ENCODE measurements at regions not wholly inside any gene's neighbourhood (a gene's known extent, or its start where the extent isn't known, plus 50 kb on each side); places are given as distances from the start of the nearest gene placed in this dataset.
A peak's percentile ranks its signal among the peaks of the same experiment; 100 is the strongest.

GRCh38 chr16:85535352-85536072 is 77.6 kb upstream of the GSE1 start (continued):
- no peak for TF ChIP-seq ZNF878 (CRISPR knock-in tag; IDR thresholded peaks at IDR 0.05)
- peak; percentile 73; the same call in 1 of the 2 replicates for TF ChIP-seq ZMYM2 (CRISPR knock-in tag; IDR thresholded peaks at IDR 0.05)
- TF ChIP-seq RAD51 (IDR thresholded peaks at IDR 0.05; ENCODE audit: borderline replicate concordance), result no peak
- peak; percentile 92; the same call in 1 of the 2 replicates for TF ChIP-seq ZNF580 (CRISPR knock-in tag; IDR thresholded peaks at IDR 0.05; ENCODE audit: borderline replicate concordance, low read depth)
- peak; percentile 76; the same call in 1 of the 2 replicates for TF ChIP-seq SIX4 (CRISPR knock-in tag; IDR thresholded peaks at IDR 0.05)
- TF ChIP-seq ZNF10 (CRISPR knock-in tag; IDR thresholded peaks at IDR 0.05; ENCODE audit: borderline replicate concordance, low read depth), result no peak
- TF ChIP-seq ZNF331 (CRISPR knock-in tag; IDR thresholded peaks at IDR 0.05), result peak; percentile 85
- TF ChIP-seq ZBTB44 (CRISPR knock-in tag; IDR thresholded peaks at IDR 0.05), result 0 out of 2 replicates have a peak, but pooled peaks have one; percentile 22
- no peak for TF ChIP-seq LCORL (IDR thresholded peaks at IDR 0.05)
- TF ChIP-seq LCORL (CRISPR knock-in tag; IDR thresholded peaks at IDR 0.05), result peak; percentile 98
- TF ChIP-seq, protein P1, sequence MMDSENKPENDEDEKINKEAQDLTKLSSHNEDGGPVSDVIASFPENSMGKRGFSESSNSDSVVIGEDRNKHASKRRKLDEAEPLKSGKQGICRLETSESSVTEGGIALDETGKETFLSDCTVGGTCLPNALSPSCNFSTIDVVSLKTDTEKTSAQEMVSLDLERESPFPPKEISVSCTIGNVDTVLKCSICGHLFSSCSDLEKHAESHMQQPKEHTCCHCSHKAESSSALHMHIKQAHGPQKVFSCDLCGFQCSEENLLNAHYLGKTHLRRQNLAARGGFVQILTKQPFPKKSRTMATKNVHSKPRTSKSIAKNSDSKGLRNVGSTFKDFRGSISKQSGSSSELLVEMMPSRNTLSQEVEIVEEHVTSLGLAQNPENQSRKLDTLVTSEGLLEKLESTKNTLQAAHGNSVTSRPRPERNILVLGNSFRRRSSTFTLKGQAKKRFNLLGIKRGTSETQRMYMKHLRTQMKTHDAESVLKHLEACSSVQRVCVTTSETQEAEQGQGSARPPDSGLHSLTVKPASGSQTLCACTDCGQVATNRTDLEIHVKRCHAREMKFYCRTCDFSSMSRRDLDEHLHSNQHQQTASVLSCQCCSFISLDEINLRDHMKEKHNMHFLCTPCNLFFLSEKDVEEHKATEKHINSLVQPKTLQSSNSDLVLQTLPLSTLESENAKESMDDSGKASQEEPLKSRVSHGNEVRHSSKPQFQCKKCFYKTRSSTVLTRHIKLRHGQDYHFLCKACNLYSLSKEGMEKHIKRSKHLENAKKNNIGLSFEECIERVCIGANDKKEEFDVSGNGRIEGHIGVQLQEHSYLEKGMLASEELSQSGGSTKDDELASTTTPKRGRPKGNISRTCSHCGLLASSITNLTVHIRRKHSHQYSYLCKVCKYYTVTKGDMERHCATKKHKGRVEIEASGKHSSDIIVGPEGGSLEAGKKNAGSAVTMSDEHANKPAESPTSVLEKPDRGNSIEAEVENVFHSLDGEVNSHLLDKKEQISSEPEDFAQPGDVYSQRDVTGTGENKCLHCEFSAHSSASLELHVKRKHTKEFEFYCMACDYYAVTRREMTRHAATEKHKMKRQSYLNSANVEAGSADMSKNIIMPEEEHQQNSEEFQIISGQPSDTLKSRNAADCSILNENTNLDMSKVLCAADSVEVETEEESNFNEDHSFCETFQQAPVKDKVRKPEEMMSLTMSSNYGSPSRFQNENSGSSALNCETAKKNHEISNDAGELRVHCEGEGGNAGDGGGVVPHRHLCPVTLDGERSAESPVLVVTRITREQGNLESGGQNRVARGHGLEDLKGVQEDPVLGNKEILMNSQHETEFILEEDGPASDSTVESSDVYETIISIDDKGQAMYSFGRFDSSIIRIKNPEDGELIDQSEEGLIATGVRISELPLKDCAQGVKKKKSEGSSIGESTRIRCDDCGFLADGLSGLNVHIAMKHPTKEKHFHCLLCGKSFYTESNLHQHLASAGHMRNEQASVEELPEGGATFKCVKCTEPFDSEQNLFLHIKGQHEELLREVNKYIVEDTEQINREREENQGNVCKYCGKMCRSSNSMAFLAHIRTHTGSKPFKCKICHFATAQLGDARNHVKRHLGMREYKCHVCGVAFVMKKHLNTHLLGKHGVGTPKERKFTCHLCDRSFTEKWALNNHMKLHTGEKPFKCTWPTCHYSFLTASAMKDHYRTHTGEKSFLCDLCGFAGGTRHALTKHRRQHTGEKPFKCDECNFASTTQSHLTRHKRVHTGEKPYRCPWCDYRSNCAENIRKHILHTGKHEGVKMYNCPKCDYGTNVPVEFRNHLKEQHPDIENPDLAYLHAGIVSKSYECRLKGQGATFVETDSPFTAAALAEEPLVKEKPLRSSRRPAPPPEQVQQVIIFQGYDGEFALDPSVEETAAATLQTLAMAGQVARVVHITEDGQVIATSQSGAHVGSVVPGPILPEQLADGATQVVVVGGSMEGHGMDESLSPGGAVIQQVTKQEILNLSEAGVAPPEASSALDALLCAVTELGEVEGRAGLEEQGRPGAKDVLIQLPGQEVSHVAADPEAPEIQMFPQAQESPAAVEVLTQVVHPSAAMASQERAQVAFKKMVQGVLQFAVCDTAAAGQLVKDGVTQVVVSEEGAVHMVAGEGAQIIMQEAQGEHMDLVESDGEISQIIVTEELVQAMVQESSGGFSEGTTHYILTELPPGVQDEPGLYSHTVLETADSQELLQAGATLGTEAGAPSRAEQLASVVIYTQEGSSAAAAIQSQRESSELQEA (CRISPR knock-in tag; IDR thresholded peaks at IDR 0.05; ENCODE audit: not compliant biosample characterization), result no peak
- TF ChIP-seq PLSCR1 (CRISPR knock-in tag; IDR thresholded peaks at IDR 0.05; ENCODE audit: borderline replicate concordance), result no peak
- TF ChIP-seq, protein P2, sequence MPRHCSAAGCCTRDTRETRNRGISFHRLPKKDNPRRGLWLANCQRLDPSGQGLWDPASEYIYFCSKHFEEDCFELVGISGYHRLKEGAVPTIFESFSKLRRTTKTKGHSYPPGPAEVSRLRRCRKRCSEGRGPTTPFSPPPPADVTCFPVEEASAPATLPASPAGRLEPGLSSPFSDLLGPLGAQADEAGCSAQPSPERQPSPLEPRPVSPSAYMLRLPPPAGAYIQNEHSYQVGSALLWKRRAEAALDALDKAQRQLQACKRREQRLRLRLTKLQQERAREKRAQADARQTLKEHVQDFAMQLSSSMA (CRISPR knock-in tag; IDR thresholded peaks at IDR 0.05), result peak; percentile 20; the same call in 1 of the 2 replicates
- no peak for TF ChIP-seq NBN (conservative IDR thresholded peaks at IDR 0.05)
- TF ChIP-seq ZNF230 (CRISPR knock-in tag; IDR thresholded peaks at IDR 0.05), result peak; percentile 98
- no peak for TF ChIP-seq ZSCAN20 (CRISPR knock-in tag; IDR thresholded peaks at IDR 0.05; ENCODE audit: borderline replicate concordance)
- no peak for TF ChIP-seq ZNF253 (CRISPR knock-in tag; IDR thresholded peaks at IDR 0.05; ENCODE audit: borderline replicate concordance)
- TF ChIP-seq NR2C2 (CRISPR knock-in tag; IDR thresholded peaks at IDR 0.05; ENCODE audit: borderline replicate concordance), result peak; percentile 93
- TF ChIP-seq ZBTB7B (CRISPR knock-in tag; IDR thresholded peaks at IDR 0.05), result peak; percentile 100
